Endothelial cell (in vitro differentiated cells): ENCODE measurements at regions not wholly inside any gene's neighbourhood (a gene's known extent, or its start where the extent isn't known, plus 50 kb on each side); places are given as distances from the start of the nearest gene placed in this dataset.

Experiments
- DNase-seq: peaks from one replicate; pipeline ENCODE4 v3.0.0; 2021; ENCODE audit warnings: low spot score
- H3K27ac Mint-ChIP-seq: one replicate; pipeline ENCODE4 v1.8.0; 2021; ENCODE audit warnings: mixed read lengths, inconsistent platforms; ENCODE audit not compliant: unreplicated experiment
- H3K27me3 Mint-ChIP-seq: one replicate; pipeline ENCODE4 v1.8.0; 2021; ENCODE audit warnings: mild to moderate bottlenecking, moderate library complexity, mixed read lengths, inconsistent platforms; ENCODE audit not compliant: unreplicated experiment
- H3K36me3 Mint-ChIP-seq: one replicate; pipeline ENCODE4 v1.8.0; 2021; ENCODE audit warnings: mild to moderate bottlenecking, low read depth, mixed read lengths, inconsistent platforms; ENCODE audit not compliant: unreplicated experiment
- H3K4me1 Mint-ChIP-seq: one replicate; pipeline ENCODE4 v1.8.0; 2021; ENCODE audit warnings: mild to moderate bottlenecking, mixed read lengths, inconsistent platforms; ENCODE audit not compliant: unreplicated experiment
- H3K4me3 Mint-ChIP-seq: one replicate; pipeline ENCODE4 v1.8.0; 2021; ENCODE audit warnings: mild to moderate bottlenecking, mixed read lengths, inconsistent platforms; ENCODE audit not compliant: unreplicated experiment
- H3K9me3 Mint-ChIP-seq: one replicate; pipeline ENCODE4 v1.8.0; 2021; ENCODE audit warnings: mixed read lengths, inconsistent platforms; ENCODE audit not compliant: unreplicated experiment
- TF ChIP-seq, protein P1 (sequence below): fragments of 200-600 bp; sonication (generic); IDR thresholded peaks from one replicate; pipeline ENCODE4 v1.5.0; 2021; ENCODE audit warnings: antibody characterized with exemption; ENCODE audit not compliant: unreplicated experiment

GRCh38 chr7:36044101-36044892, 108.8 kb upstream of the EEPD1 start:
- no peak overlapping the region for H3K4me3 Mint-ChIP-seq
- no peaks in the 10 kb centered on the region for H3K9me3 Mint-ChIP-seq
- peaks cover 9% of the 10 kb centered on the region for H3K27me3 Mint-ChIP-seq
- H3K27ac Mint-ChIP-seq, result no peak overlapping the region
- no peak for DNase-seq
- TF ChIP-seq, protein P1, sequence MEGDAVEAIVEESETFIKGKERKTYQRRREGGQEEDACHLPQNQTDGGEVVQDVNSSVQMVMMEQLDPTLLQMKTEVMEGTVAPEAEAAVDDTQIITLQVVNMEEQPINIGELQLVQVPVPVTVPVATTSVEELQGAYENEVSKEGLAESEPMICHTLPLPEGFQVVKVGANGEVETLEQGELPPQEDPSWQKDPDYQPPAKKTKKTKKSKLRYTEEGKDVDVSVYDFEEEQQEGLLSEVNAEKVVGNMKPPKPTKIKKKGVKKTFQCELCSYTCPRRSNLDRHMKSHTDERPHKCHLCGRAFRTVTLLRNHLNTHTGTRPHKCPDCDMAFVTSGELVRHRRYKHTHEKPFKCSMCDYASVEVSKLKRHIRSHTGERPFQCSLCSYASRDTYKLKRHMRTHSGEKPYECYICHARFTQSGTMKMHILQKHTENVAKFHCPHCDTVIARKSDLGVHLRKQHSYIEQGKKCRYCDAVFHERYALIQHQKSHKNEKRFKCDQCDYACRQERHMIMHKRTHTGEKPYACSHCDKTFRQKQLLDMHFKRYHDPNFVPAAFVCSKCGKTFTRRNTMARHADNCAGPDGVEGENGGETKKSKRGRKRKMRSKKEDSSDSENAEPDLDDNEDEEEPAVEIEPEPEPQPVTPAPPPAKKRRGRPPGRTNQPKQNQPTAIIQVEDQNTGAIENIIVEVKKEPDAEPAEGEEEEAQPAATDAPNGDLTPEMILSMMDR, result no peak
- no peaks in the 10 kb centered on the region for H3K36me3 Mint-ChIP-seq
- peaks cover 40% of the 10 kb centered on the region for H3K4me1 Mint-ChIP-seq

DNA sequence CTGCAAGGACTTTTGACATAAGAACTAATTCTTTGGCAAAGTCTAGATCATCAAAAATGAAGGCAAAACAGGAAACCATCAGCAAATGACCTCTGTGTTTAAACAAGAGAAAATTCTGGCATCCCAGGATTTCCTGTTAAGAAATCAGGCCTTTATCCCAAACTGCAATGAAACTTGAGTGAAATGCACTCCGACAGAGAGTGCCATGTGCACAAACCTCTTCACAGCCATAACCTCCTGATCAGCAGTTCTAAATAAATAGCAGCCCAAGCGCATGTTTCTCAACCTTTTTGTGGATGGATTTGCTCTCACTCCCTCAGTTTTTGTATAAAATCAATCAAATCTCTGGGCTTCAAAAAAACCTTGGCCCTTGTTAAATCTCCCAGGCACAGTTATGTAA, 107.7 kb upstream of the EEPD1 start:
- Mint-ChIP-seq H3K4me3 (no peak overlapping the region), H3K4me1 (peaks cover 32% of the 10 kb centered on the region)

GRCh38 chr7:36045830-36046341, 107.2 kb upstream of the EEPD1 start:
- no peaks in the 10 kb centered on the region for H3K9me3 Mint-ChIP-seq
- DNase-seq, result no peak
- no peaks in the 10 kb centered on the region for H3K36me3 Mint-ChIP-seq
- H3K4me1 Mint-ChIP-seq, result peaks cover 30% of the 10 kb centered on the region
- H3K27me3 Mint-ChIP-seq, result peaks cover 3% of the 10 kb centered on the region
- TF ChIP-seq, protein P1, result no peak
- H3K4me3 Mint-ChIP-seq, result no peak overlapping the region
- H3K27ac Mint-ChIP-seq, result no peak overlapping the region

More for the DNA sequence above, 107.7 kb upstream of the EEPD1 start:
- no peak for DNase-seq
- TF ChIP-seq, protein P1, result no peak
- Mint-ChIP-seq H3K27ac (no peak overlapping the region), H3K9me3 (no peaks in the 10 kb centered on the region), H3K36me3 (no peaks in the 10 kb centered on the region), H3K27me3 (peaks cover 6% of the 10 kb centered on the region)

- TF ChIP-seq, protein P1, result no peak
- no peak overlapping the region for H3K27ac Mint-ChIP-seq
- peaks cover under 1% of the 10 kb centered on the region for H3K27me3 Mint-ChIP-seq
- H3K4me1 Mint-ChIP-seq, result peaks cover 22% of the 10 kb centered on the region
- H3K9me3 Mint-ChIP-seq, result no peaks in the 10 kb centered on the region
- H3K36me3 Mint-ChIP-seq, result no peaks in the 10 kb centered on the region
- DNase-seq, result no peak
- no peak overlapping the region for H3K4me3 Mint-ChIP-seq
These were observed 105.9 kb upstream of the EEPD1 start for GRCh38 chr7:36047091-36047658.
